ENCODE measurements at regions not wholly inside any gene's neighbourhood (a gene's known extent, or its start where the extent isn't known, plus 50 kb on each side); places are given as distances from the start of the nearest gene placed in this dataset.

- no peak for DNase-seq (ENCODE audit: low read depth)
Observed at GRCh38 chr5:57705769-57706168, 223.2 kb upstream of the ACTBL2 start.

- DNase-seq (ENCODE audit: low read depth) = no peak
Observed at GRCh38 chr5:57703721-57704120, 221.1 kb upstream of the ACTBL2 start.

- no peak for DNase-seq (ENCODE audit: low read depth)
Observed at GRCh38 chr5:57700484-57700883, 217.9 kb upstream of the ACTBL2 start.

- no peak for DNase-seq (ENCODE audit: low read depth)
Observed at GRCh38 chr5:57700072-57700471, 217.5 kb upstream of the ACTBL2 start.

- DNase-seq (ENCODE audit: low read depth) = no peak
Observed at GRCh38 chr5:57698802-57699201, 216.2 kb upstream of the ACTBL2 start.

- no peak for DNase-seq (ENCODE audit: low read depth)
Observed at GRCh38 chr5:57698086-57698485, 215.5 kb upstream of the ACTBL2 start.

GRCh38 chr5:57696825-57697570 lies 214.4 kb upstream of the ACTBL2 start:
- DNase-seq (ENCODE audit: low read depth) = peak; percentile 40

GRCh38 chr5:57696389-57696769 lies 213.8 kb upstream of the ACTBL2 start:
- DNase-seq (ENCODE audit: low read depth) = no peak

GRCh38 chr5:57695706-57696388 lies 213.2 kb upstream of the ACTBL2 start:
- DNase-seq (ENCODE audit: low read depth) = no peak

- DNase-seq (ENCODE audit: low read depth) = no peak
Observed at GRCh38 chr5:57695179-57695578, 212.6 kb upstream of the ACTBL2 start.

GRCh38 chr5:57693488-57694305 lies 211.1 kb upstream of the ACTBL2 start:
- DNase-seq (ENCODE audit: low read depth) = peak; percentile 32

- DNase-seq (ENCODE audit: low read depth) = peak; percentile 94
Observed at GRCh38 chr5:57692582-57693487, 210.2 kb upstream of the ACTBL2 start.

GRCh38 chr5:57690724-57691123 lies 208.1 kb upstream of the ACTBL2 start:
- no peak for DNase-seq (ENCODE audit: low read depth)

- DNase-seq (ENCODE audit: low read depth) = no peak
Observed at GRCh38 chr5:57687596-57687995, 205.0 kb upstream of the ACTBL2 start.

GRCh38 chr5:57685516-57686255 lies 203.1 kb upstream of the ACTBL2 start:
- DNase-seq (ENCODE audit: low read depth) = no peak

GRCh38 chr5:57684299-57684702 lies 201.7 kb upstream of the ACTBL2 start:
- DNase-seq (ENCODE audit: low read depth) = no peak

GRCh38 chr5:57683036-57683630 lies 200.5 kb upstream of the ACTBL2 start:
- no peak for DNase-seq (ENCODE audit: low read depth)

- no peak for DNase-seq (ENCODE audit: low read depth)
Observed at GRCh38 chr5:57681942-57682341, 199.3 kb upstream of the ACTBL2 start.

- DNase-seq (ENCODE audit: low read depth) = no peak
Observed at GRCh38 chr5:57680686-57681085, 198.1 kb upstream of the ACTBL2 start.

GRCh38 chr5:57677235-57677634 lies 194.6 kb upstream of the ACTBL2 start:
- no peak for DNase-seq (ENCODE audit: low read depth)

Data from stromal cell of bone marrow (primary cell).